WTC11 (cell line): ENCODE measurements at regions not wholly inside any gene's neighbourhood (a gene's known extent, or its start where the extent isn't known, plus 50 kb on each side); places are given as distances from the start of the nearest gene placed in this dataset.

ENCODE experiments used
- ATF2 ChIP-seq: sonication (generic); formaldehyde crosslinking; IDR thresholded peaks from 2 replicates; pipeline ENCODE4 v1.8.1; 2022; ENCODE audit warnings: low read depth, missing genetic modification reagents, borderline replicate concordance
- CTCF ChIP-seq: fragments of 200-600 bp; IDR thresholded peaks from 2 replicates; pipeline ENCODE4 v1.8.0; 2022; ENCODE audit warnings: antibody characterized with exemption
- E2F1 ChIP-seq: sonication (generic); formaldehyde crosslinking; IDR thresholded peaks from 2 replicates; pipeline ENCODE4 v1.8.0; 2022; ENCODE audit warnings: mild to moderate bottlenecking, missing genetic modification reagents
- ELF4 ChIP-seq: sonication (generic); formaldehyde crosslinking; IDR thresholded peaks from 2 replicates; pipeline ENCODE4 v1.8.1; 2022; ENCODE audit warnings: low read depth, mild to moderate bottlenecking, moderate library complexity, missing genetic modification reagents
- KAT7 ChIP-seq: sonication (generic); formaldehyde crosslinking; IDR thresholded peaks from 2 replicates; pipeline ENCODE4 v1.8.1; 2023; ENCODE audit warnings: missing genetic modification reagents, mild to moderate bottlenecking, borderline replicate concordance
- NFYB ChIP-seq: sonication (generic); formaldehyde crosslinking; conservative IDR thresholded peaks from 2 replicates; pipeline ENCODE4 v1.8.0; 2022; ENCODE audit warnings: low read depth, missing genetic modification reagents
- NR3C1 ChIP-seq: sonication (generic); formaldehyde crosslinking; conservative IDR thresholded peaks from 2 replicates; pipeline ENCODE4 v1.8.1; 2023; ENCODE audit warnings: low read depth, mild to moderate bottlenecking, missing genetic modification reagents
- SP1 ChIP-seq: sonication (generic); formaldehyde crosslinking; conservative IDR thresholded peaks from 2 replicates; pipeline ENCODE4 v1.8.1; 2022; ENCODE audit warnings: missing genetic modification reagents
- ZNF121 ChIP-seq: sonication (generic); formaldehyde crosslinking; IDR thresholded peaks from 2 replicates; pipeline ENCODE4 v1.8.0; 2023; ENCODE audit warnings: missing genetic modification reagents
- TF ChIP-seq, protein P1 (sequence below): sonication (generic); formaldehyde crosslinking; IDR thresholded peaks from 2 replicates; pipeline ENCODE4 v1.8.1; 2023; ENCODE audit warnings: mild to moderate bottlenecking, missing genetic modification reagents, moderate library complexity

- TF ChIP-seq CTCF (no peak), ELF4 (no peak), E2F1 (CRISPR knock-in tag) (no peak), SP1 (no peak), NR3C1 (CRISPR knock-in tag) (no peak), ATF2 (no peak), NFYB (CRISPR knock-in tag) (no peak), ZNF121 (CRISPR knock-in tag) (no peak), KAT7 (no peak)
- TF ChIP-seq, protein P1, sequence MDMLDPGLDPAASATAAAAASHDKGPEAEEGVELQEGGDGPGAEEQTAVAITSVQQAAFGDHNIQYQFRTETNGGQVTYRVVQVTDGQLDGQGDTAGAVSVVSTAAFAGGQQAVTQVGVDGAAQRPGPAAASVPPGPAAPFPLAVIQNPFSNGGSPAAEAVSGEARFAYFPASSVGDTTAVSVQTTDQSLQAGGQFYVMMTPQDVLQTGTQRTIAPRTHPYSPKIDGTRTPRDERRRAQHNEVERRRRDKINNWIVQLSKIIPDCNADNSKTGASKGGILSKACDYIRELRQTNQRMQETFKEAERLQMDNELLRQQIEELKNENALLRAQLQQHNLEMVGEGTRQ (CRISPR knock-in tag), result no peak
Observed at GRCh38 chr10:10881117-10881813, 136.4 kb upstream of the CELF2 start.
